Right atrium auricular region (tissue), 2 donors: ENCODE measurements at regions not wholly inside any gene's neighbourhood (a gene's known extent, or its start where the extent isn't known, plus 50 kb on each side); places are given as distances from the start of the nearest gene placed in this dataset.

Experiments used
- DNase-seq: peaks from one replicate; pipeline ENCODE4 v3.0.0-alpha.2; 2019; ENCODE audit warnings: low spot score
- H3K27ac ChIP-seq, 2 donors: fragments of 200-600 bp; sonication (generic); 1 replicate in 1 of 2; 2 replicates in 1 of 2; pipeline ENCODE4 v1.5.1; 2016 to 2019
- H3K27me3 ChIP-seq, 2 donors: fragments of 200-600 bp; sonication (generic); one replicate each; pipeline versions ENCODE4 v1.5.1 to v1.6.0; 2017 to 2019
- H3K36me3 ChIP-seq: fragments of 200-600 bp; sonication (generic); one replicate; pipeline ENCODE4 v1.5.1; 2016
- H3K4me1 ChIP-seq, 2 donors: fragments of 200-600 bp; sonication (generic); one replicate each; pipeline versions ENCODE4 v1.5.1 to v1.6.0; 2017 to 2019
- H3K4me3 ChIP-seq, 2 donors: fragments of 200-600 bp; sonication (generic); 1 replicate in 1 of 2; 2 replicates in 1 of 2; pipeline ENCODE4 v1.5.1; 2017 to 2019; ENCODE audit warnings: mild to moderate bottlenecking in 1 of 2, moderate library complexity in 1 of 2
- H3K9me3 ChIP-seq, 2 donors: fragments of 200-600 bp; sonication (generic); one replicate each; pipeline ENCODE4 v1.5.1; 2019
- CTCF ChIP-seq, 2 donors: fragments of 200-600 bp; sonication (generic); IDR thresholded peaks; one replicate each; pipeline ENCODE4 v1.5.1; 2019; ENCODE audit warnings: antibody characterized with exemption in 2 of 2

- H3K9me3 ChIP-seq = no peaks in the 10 kb centered on the region
- no peak for DNase-seq
- no peak overlapping the region for H3K27ac ChIP-seq
- H3K36me3 ChIP-seq = no peaks in the 10 kb centered on the region
- no peaks in the 10 kb centered on the region for H3K4me1 ChIP-seq
- TF ChIP-seq CTCF (IDR thresholded peaks at IDR 0.05) = no peak
- H3K4me3 ChIP-seq = no peak overlapping the region
- no peaks in the 10 kb centered on the region for H3K27me3 ChIP-seq
Measured at GRCh38 chr18:35778850-35779627, 193.4 kb upstream of the RMP24 start.

GRCh38 chr18:35780937-35781336 lies 191.5 kb upstream of the RMP24 start:
- Histone ChIP-seq H3K9me3 (no peaks in the 10 kb centered on the region), H3K27ac (no peak overlapping the region), H3K36me3 (no peaks in the 10 kb centered on the region), H3K4me3 (no peak overlapping the region), H3K4me1 (no peaks in the 10 kb centered on the region), H3K27me3 (no peaks in the 10 kb centered on the region)
- DNase-seq = no peak
- TF ChIP-seq CTCF (IDR thresholded peaks at IDR 0.05) = no peak

GRCh38 chr18:35782926-35783325 lies 189.6 kb upstream of the RMP24 start:
- no peak for DNase-seq
- Histone ChIP-seq H3K9me3 (no peaks in the 10 kb centered on the region), H3K27ac (no peak overlapping the region), H3K36me3 (no peaks in the 10 kb centered on the region), H3K4me1 (no peaks in the 10 kb centered on the region), H3K4me3 (no peak overlapping the region), H3K27me3 (no peaks in the 10 kb centered on the region)
- TF ChIP-seq CTCF (IDR thresholded peaks at IDR 0.05) = no peak

DNA sequence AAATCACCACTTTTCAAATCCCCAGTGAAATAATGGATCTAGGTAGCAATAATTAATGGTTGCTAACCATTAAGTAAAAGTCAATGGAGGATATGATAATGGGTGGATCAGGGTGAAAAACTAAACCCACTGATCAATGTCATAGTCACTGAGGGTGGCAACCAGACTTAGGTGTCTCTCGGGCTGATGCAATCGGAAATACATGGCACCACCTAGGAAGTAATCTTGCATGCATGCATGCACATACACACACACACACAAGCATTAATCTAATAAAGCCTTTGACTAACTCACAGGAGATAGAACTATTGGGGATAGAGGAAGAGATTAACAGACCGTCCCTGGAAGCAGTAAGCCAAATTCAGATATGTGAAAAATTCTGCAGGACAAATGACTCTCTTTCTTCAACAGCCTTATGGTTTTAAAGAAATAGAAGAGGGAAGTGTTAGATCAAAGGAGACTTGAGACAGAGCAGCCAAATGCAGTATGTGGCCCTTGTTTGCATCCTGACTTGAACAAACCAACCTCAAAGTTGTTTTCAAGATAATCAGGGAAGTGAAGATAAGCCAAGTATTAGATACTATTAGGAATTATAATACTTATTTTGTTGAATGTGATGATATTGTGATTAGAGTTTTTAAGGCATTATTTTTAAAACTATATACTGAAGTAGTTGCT lies 186.0 kb upstream of the RMP24 start:
- no peaks in the 10 kb centered on the region for H3K36me3 ChIP-seq
- no peak for DNase-seq
- H3K27ac ChIP-seq = no peak overlapping the region
- no peak for TF ChIP-seq CTCF (IDR thresholded peaks at IDR 0.05)
- no peaks in the 10 kb centered on the region for H3K27me3 ChIP-seq
- no peaks in the 10 kb centered on the region for H3K9me3 ChIP-seq
- H3K4me3 ChIP-seq = no peak overlapping the region
- no peaks in the 10 kb centered on the region for H3K4me1 ChIP-seq

- Histone ChIP-seq H3K4me3 (no peak overlapping the region), H3K4me1 (no peaks in the 10 kb centered on the region)
Measured at GRCh38 chr18:35789543-35789942, 182.9 kb upstream of the RMP24 start.

More at GRCh38 chr18:35789543-35789942, 182.9 kb upstream of the RMP24 start:
- Histone ChIP-seq H3K27me3 (no peaks in the 10 kb centered on the region), H3K27ac (no peak overlapping the region), H3K9me3 (no peaks in the 10 kb centered on the region), H3K36me3 (no peaks in the 10 kb centered on the region)
- no peak for TF ChIP-seq CTCF (IDR thresholded peaks at IDR 0.05)
- no peak for DNase-seq
